Endothelial cell of umbilical vein (primary cell): ENCODE measurements at regions not wholly inside any gene's neighbourhood (a gene's known extent, or its start where the extent isn't known, plus 50 kb on each side); places are given as distances from the start of the nearest gene placed in this dataset.

Source experiments
- BruUV-seq: library from RNA; stranded (reverse); fragments of 400-500 nt; replicated peaks from 2 replicates; lab custom pipeline; 2021; lab: Mats Ljungman, UMichigan
- CTCF ChIA-PET: fragments of 300-600, 350-600 bp; sonication (Branson Sonifier 250); formaldehyde crosslinking; loops from one replicate; lab custom pipeline; 2021; ENCODE audit warnings: antibody characterized with exemption, inconsistent platforms; lab: Charles Lee
- POLR2A ChIA-PET: fragments of 300-600, 350-600 bp; sonication (Branson Sonifier 250); formaldehyde crosslinking; loops from one replicate; lab custom pipeline; 2021; ENCODE audit warnings: antibody characterized with exemption, inconsistent platforms; lab: Charles Lee
- DNase-seq: peaks from one replicate; pipeline ENCODE4 v3.0.0-alpha.2; 2011; ENCODE audit warnings: low read depth, low spot score
- FAIRE-seq: peaks from 2 replicates; lab custom pipeline; 2011; peaks lifted over from hg19 to GRCh38; lab: Jason Lieb, UNC
- H2AFZ ChIP-seq: 2 replicates; pipeline ENCODE4 v1.6.0; 2012; ENCODE audit warnings: low read depth, low read length, control low read depth, inconsistent platforms
- H3K27ac ChIP-seq: 2 replicates; pipeline ENCODE4 v1.5.1; 2011; ENCODE audit warnings: low read depth, mild to moderate bottlenecking, control low read depth, low read length, moderate library complexity; ENCODE audit not compliant: insufficient read depth
- H3K27me3 ChIP-seq, 2 experiments: 2 replicates each; pipeline versions ENCODE4 v1.6.0 to v1.6.1; 2011; ENCODE audit warnings: low read length in 2 of 2, mixed read lengths in 1 of 2; ENCODE audit not compliant: control insufficient read depth in 2 of 2, insufficient read depth in 2 of 2
- H3K36me3 ChIP-seq, 2 experiments: 2 replicates in 1 of 2; 3 replicates in 1 of 2; pipeline ENCODE4 v1.5.1; 2011; ENCODE audit warnings: low read length in 2 of 2, mild to moderate bottlenecking in 1 of 2, moderate library complexity in 1 of 2; ENCODE audit not compliant: control insufficient read depth in 2 of 2, insufficient read depth in 2 of 2; ENCODE audit errors: extremely low read depth in 1 of 2
- H3K4me1 ChIP-seq: 3 replicates; pipeline ENCODE4 v1.5.1; 2011; ENCODE audit warnings: mild to moderate bottlenecking, low read length; ENCODE audit not compliant: control insufficient read depth, insufficient read depth; ENCODE audit errors: extremely low read depth
- H3K4me2 ChIP-seq: 2 replicates; pipeline ENCODE4 v1.6.1; 2011; ENCODE audit warnings: low read length, control low read depth, mixed read lengths; ENCODE audit not compliant: insufficient read depth
- H3K4me3 ChIP-seq, 3 experiments: fragments of 200-600 bp in 1 of 3; sonication (generic), shearing (Covaris generic) in 1 of 3; replicated peaks in 1 of 3; 2 replicates each; pipeline ENCODE4 v1.5.1; 2011 to 2016; ENCODE audit warnings: control low read depth in 3 of 3, low read length in 3 of 3, mild to moderate bottlenecking in 2 of 3, inconsistent platforms in 1 of 3, low read depth in 1 of 3, moderate library complexity in 1 of 3; ENCODE audit not compliant: insufficient read depth in 1 of 3
- H3K79me2 ChIP-seq: 2 replicates; pipeline ENCODE4 v1.6.0; 2012; ENCODE audit warnings: low read length, inconsistent platforms; ENCODE audit not compliant: control insufficient read depth, insufficient read depth
- H3K9ac ChIP-seq: replicated peaks from 2 replicates; pipeline ENCODE3; 2011; ENCODE audit warnings: low read length, control low read depth; ENCODE audit not compliant: insufficient read depth; ENCODE audit errors: extremely low read depth
- H3K9me1 ChIP-seq: replicated peaks from 3 replicates; pipeline ENCODE4 v1.6.0; 2011; ENCODE audit warnings: mild to moderate bottlenecking, low read length; ENCODE audit not compliant: control insufficient read depth, insufficient read depth; ENCODE audit errors: extremely low read depth
- H3K9me3 ChIP-seq: replicated peaks from 2 replicates; pipeline ENCODE4 v1.5.1; 2012; ENCODE audit warnings: low read length, inconsistent platforms; ENCODE audit not compliant: control insufficient read depth, insufficient read depth
- H4K20me1 ChIP-seq: replicated peaks from 2 replicates; pipeline ENCODE3; 2011; ENCODE audit warnings: mild to moderate bottlenecking, low read length; ENCODE audit not compliant: control insufficient read depth, insufficient read depth; ENCODE audit errors: extremely low read depth
- CTCF ChIP-seq, 2 donors: IDR thresholded peaks; 1 replicate in 1 of 2; 2 replicates in 1 of 2; pipeline ENCODE4 v1.5.1; 2011; ENCODE audit warnings: low read length in 2 of 2, mild to moderate bottlenecking in 2 of 2, moderate library complexity in 2 of 2, control low read depth in 1 of 2, inconsistent platforms in 1 of 2, low read depth in 1 of 2; ENCODE audit not compliant: insufficient read depth in 1 of 2; ENCODE audit errors: extremely low read depth in 1 of 2
- EZH2 ChIP-seq: IDR thresholded peaks from 2 replicates; pipeline ENCODE4 v1.6.1; 2012; ENCODE audit warnings: borderline replicate concordance, low read depth, mild to moderate bottlenecking, moderate library complexity, low read length, inconsistent platforms; ENCODE audit not compliant: severe bottlenecking
- FOS ChIP-seq: IDR thresholded peaks from 2 replicates; pipeline ENCODE4 v1.6.1; 2011; ENCODE audit warnings: mild to moderate bottlenecking, low read length, moderate library complexity, borderline replicate concordance; ENCODE audit not compliant: insufficient read depth
- GATA2 ChIP-seq: IDR thresholded peaks from 2 replicates; pipeline ENCODE4 v1.7.0; 2011; ENCODE audit warnings: low read depth, mild to moderate bottlenecking, moderate library complexity, mixed read lengths, low read length; ENCODE audit not compliant: insufficient read length, insufficient read depth
- JUN ChIP-seq: IDR thresholded peaks from 2 replicates; pipeline ENCODE4 v1.6.1; 2011; ENCODE audit warnings: borderline replicate concordance, low read depth; ENCODE audit not compliant: insufficient read length, insufficient read depth
- MAX ChIP-seq: IDR thresholded peaks from 2 replicates; pipeline ENCODE4 v1.6.1; 2011; ENCODE audit not compliant: insufficient read depth, insufficient read length
- MYC ChIP-seq: IDR thresholded peaks from one replicate; pipeline ENCODE4 v1.6.1; 2011; ENCODE audit warnings: mild to moderate bottlenecking, low read depth, low read length
- POLR2A ChIP-seq: IDR thresholded peaks from 2 replicates; pipeline ENCODE4 v1.6.1; 2012; ENCODE audit warnings: low read depth, mild to moderate bottlenecking, control low read depth, low read length
- POLR2AphosphoS5 ChIP-seq: IDR thresholded peaks from 2 replicates; pipeline ENCODE4 v1.6.1; 2012; ENCODE audit warnings: low read depth, mild to moderate bottlenecking, control low read depth, low read length, moderate library complexity; ENCODE audit not compliant: insufficient read depth
- dilution Hi-C: fragments of 300-500 bp; cut with MboI; formaldehyde crosslinking; loops from one replicate; pipeline ENCODE4 v1.15.0; 2019; ENCODE audit warnings: low sequenced_read_pairs; ENCODE audit not compliant: extremely low pct_ligation_motif_present
- intact Hi-C: fragments of 100-400 bp; cut with micrococcal nuclease; formaldehyde crosslinking; loops from one replicate; pipeline ENCODE4 v1.10.0; 2022

GRCh38 chr3:194756791-194757325, 71.2 kb downstream of the FAM43A start:
- intact Hi-C loops, result no loop called here
- Histone ChIP-seq H2AFZ (no peak overlapping the region), H3K9me3 (no peaks in the 10 kb centered on the region), H3K4me3 (no peak overlapping the region), H3K4me2 (no peak overlapping the region), H3K27ac (no peak overlapping the region), H3K79me2 (no peaks in the 10 kb centered on the region), H3K36me3 (no peaks in the 10 kb centered on the region), H3K4me1 (no peaks in the 10 kb centered on the region), H3K9ac (no peak overlapping the region), H3K27me3 (no peaks in the 10 kb centered on the region), H4K20me1 (no peaks in the 10 kb centered on the region), H3K9me1 (no peaks in the 10 kb centered on the region)
- DNase-seq (no peak), FAIRE-seq (no peak)
- no TSS peak for BruUV-seq
- dilution Hi-C loops, result no loop called here
- TF ChIP-seq POLR2A (no peak), MYC (no peak), CTCF (IDR thresholded peaks at IDR 0.05; ENCODE audit: extremely low read depth in 1 of 2, insufficient read depth in 1 of 2, low read depth in 1 of 2, low read length in 2 of 2) (no peak), POLR2AphosphoS5 (no peak), GATA2 (no peak), FOS (no peak), EZH2 (no peak), MAX (no peak), JUN (no peak)
- CTCF ChIA-PET, result no interaction called here
- POLR2A ChIA-PET, result no interaction called here
